ENCODE measurements at regions not wholly inside any gene's neighbourhood (a gene's known extent, or its start where the extent isn't known, plus 50 kb on each side); places are given as distances from the start of the nearest gene placed in this dataset.

GRCh38 chr4:38514465-38515146, 149.4 kb upstream of the KLF3 start:
- TF ChIP-seq SUZ12 (IDR thresholded peaks at IDR 0.05; ENCODE audit: extremely low read depth, insufficient read depth, insufficient read length) = no peak
- TF ChIP-seq ZNF274 (IDR thresholded peaks at IDR 0.05; ENCODE audit: low read depth, low read length) = no peak
